Effector memory CD4-positive, alpha-beta T cell (primary cell): ENCODE measurements at regions not wholly inside any gene's neighbourhood (a gene's known extent, or its start where the extent isn't known, plus 50 kb on each side); places are given as distances from the start of the nearest gene placed in this dataset.
"Not testable (repeated sequence)": the region's sequence is repeated elsewhere in the genome, so short reads cannot be mapped to it uniquely, and the experiment has no call there.

Experiments used
- DNase-seq, 3 donors: peaks; one replicate each; pipeline ENCODE4 v3.0.0-alpha.2; 2020
- H3K27ac ChIP-seq: 2 replicates; pipeline ENCODE4 v1.7.0; 2013; ENCODE audit warnings: mild to moderate bottlenecking, low read length, moderate library complexity; ENCODE audit not compliant: insufficient read depth, poor library complexity, severe bottlenecking
- H3K27me3 ChIP-seq: replicated peaks from 2 replicates; pipeline ENCODE4 v1.7.0; 2013; ENCODE audit warnings: mild to moderate bottlenecking, low read length; ENCODE audit not compliant: insufficient read depth, control insufficient read depth, poor library complexity, severe bottlenecking
- H3K36me3 ChIP-seq: 2 replicates; pipeline ENCODE4 v1.7.0; 2013; ENCODE audit warnings: mild to moderate bottlenecking, low read length, moderate library complexity; ENCODE audit not compliant: control insufficient read depth, insufficient read depth
- H3K4me1 ChIP-seq: 2 replicates; pipeline ENCODE4 v1.7.0; 2013; ENCODE audit warnings: low read length, mild to moderate bottlenecking; ENCODE audit not compliant: control insufficient read depth, insufficient read depth, poor library complexity, severe bottlenecking
- H3K4me3 ChIP-seq: 2 replicates; pipeline ENCODE4 v1.7.0; 2013; ENCODE audit warnings: low read length, low read depth, mild to moderate bottlenecking; ENCODE audit not compliant: insufficient read depth, poor library complexity, severe bottlenecking
- H3K9me3 ChIP-seq: 2 replicates; pipeline ENCODE4 v1.7.0; 2013; ENCODE audit warnings: mild to moderate bottlenecking, low read length, moderate library complexity; ENCODE audit not compliant: control insufficient read depth

DNA sequence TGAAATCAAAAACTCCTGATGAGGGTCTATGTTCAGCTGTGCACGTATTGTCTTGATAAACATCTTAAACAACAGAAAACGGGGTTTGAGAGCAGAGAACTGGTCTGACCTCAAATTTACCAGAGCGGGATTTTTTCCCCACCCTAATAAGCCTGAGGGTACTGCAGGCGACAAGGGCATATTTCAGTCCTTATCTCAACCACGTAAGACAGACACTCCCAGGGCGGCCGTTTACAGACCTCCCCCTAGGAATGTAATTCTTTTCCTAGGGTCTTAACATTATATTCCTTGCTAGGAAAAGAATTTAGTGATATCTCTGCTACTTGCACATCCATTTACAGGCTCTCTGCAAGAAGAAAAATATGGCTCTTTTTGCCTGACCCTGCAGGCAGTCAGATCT is 1546.6 kb downstream of the FAM181B start:
- H3K4me1 ChIP-seq, H3K36me3 ChIP-seq, H3K27ac ChIP-seq, H3K4me3 ChIP-seq, H3K9me3 ChIP-seq, DNase-seq, H3K27me3 ChIP-seq: not testable (repeated sequence)

DNA sequence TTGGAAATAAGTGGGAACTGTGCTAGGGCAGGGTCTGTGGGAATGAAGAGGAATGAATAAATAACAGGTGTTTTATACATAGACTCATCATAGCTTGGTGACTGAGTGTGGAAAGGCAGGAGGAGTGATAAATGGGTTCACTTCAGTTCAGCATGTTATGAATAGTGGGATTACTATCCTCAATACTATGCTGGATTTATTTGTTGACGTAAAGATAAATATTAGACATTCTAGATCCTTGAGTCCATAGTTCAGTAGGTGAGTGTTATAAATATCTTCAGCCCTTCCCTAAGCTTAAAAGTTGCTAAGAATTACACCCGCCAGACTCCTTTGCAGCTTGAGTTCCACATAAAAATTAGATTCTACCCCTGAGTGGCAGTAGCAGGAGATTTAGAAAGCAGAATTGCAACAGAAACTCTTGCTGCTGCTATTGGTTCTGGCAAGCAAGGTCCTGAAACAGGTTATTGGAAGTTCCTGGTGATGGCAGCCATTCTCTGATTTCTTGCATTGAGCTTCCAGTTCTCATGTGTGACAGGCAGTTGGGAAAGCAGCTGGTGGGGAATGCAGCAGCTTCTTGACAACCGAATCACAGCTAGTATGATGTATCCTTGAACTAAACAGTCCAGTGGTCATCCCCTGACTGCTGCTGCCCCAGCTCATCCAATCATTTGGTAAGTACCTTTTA is 1558.9 kb downstream of the FAM181B start:
- Histone ChIP-seq H3K4me1 (no peaks in the 10 kb centered on the region), H3K27ac (no peak overlapping the region), H3K27me3 (no peaks in the 10 kb centered on the region), H3K4me3 (no peak overlapping the region), H3K9me3 (no peaks in the 10 kb centered on the region), H3K36me3 (no peaks in the 10 kb centered on the region)
- DNase-seq: no peak

DNA sequence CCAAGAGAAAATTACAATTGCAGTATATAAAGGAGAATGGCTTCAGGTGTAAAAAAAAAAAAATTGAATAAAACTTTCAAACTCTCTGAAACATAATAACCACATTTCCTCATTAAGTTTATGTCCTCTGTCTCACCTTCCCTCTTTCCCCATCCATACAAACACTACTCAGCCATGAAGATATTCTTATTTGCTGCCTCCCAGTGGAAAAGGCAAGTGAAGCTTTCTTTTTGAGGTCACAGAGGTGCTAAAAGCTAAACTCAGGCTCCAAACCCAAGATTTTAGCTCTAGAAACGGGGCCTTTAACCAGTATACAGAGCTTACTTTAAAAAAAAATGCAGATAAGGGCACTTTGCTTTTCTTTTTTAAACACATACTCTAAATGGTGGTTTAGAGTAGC is 1568.5 kb downstream of the FAM181B start:
- DNase-seq: no peak
- H3K36me3 ChIP-seq: no peaks in the 10 kb centered on the region
- no peak overlapping the region for H3K27ac ChIP-seq
- H3K9me3 ChIP-seq: no peaks in the 10 kb centered on the region
- no peaks in the 10 kb centered on the region for H3K4me1 ChIP-seq
- H3K27me3 ChIP-seq: no peaks in the 10 kb centered on the region
- H3K4me3 ChIP-seq: no peak overlapping the region

DNA sequence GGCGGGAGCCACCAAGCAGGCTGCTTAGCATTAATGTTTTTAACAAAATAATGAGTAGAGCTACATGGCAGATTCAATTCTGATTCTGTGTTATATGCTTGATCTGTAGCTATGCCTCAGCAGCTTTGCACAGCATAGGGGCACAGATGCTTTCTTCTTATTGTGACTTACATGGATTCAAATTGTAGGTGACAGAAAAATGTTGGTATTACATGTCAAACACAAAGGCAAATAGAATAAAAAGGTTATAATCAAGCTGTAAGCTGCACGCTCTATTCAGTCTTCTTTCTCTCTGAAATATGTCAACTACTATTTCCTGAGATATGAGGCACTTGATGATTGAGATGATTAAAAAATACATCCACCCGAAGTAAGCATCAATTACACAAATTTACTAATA is 1573.8 kb downstream of the FAM181B start:
- DNase-seq: no peak
- Histone ChIP-seq H3K36me3 (no peaks in the 10 kb centered on the region), H3K9me3 (no peaks in the 10 kb centered on the region), H3K4me1 (no peaks in the 10 kb centered on the region), H3K27ac (no peak overlapping the region), H3K4me3 (no peak overlapping the region), H3K27me3 (no peaks in the 10 kb centered on the region)

DNA sequence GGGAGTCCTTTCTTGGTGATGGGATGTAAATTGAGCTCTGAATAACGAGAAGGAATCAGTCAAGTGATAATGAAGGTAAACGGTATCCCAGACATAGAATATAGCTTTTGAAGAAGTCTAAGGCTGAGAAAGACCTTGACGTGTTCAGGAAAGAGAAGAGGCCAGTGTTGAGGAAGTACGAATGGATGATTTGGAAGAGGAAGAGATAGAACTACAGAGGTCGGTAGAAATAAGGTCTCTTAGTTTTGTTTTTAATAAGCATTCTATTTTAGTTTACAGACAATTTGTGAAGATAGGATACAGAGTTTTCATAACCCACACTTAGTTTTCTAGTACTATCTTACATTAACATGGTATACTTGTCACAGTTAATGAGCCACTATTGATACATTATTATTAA is 1598.1 kb downstream of the FAM181B start:
- no peaks in the 10 kb centered on the region for H3K4me1 ChIP-seq
- H3K9me3 ChIP-seq: no peaks in the 10 kb centered on the region
- DNase-seq: no peak
- no peaks in the 10 kb centered on the region for H3K27me3 ChIP-seq
- no peak overlapping the region for H3K27ac ChIP-seq
- no peaks in the 10 kb centered on the region for H3K36me3 ChIP-seq
- H3K4me3 ChIP-seq: no peak overlapping the region

DNA sequence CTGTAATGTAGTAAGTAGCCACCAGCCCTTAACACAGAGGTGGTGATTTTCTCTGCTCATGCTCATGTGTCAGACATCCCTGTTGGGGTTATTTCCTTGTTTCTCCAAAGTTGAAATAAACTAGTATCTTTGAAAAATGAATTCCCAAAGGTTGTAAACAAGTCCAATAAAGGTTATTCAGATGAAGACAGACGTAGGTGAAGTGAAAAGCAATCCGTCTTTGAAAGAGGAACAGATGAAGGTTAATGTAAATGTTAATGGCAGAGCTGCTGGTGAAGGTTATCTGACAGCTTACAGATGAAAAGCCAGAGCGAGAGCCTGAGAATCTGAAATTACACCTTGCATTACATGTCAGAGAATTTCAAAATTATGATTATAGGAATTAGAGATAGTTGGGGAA is 1604.0 kb downstream of the FAM181B start:
- no peaks in the 10 kb centered on the region for H3K27me3 ChIP-seq
- no peak overlapping the region for H3K27ac ChIP-seq
- H3K36me3 ChIP-seq: no peaks in the 10 kb centered on the region
- no peak for DNase-seq
- H3K4me1 ChIP-seq: no peaks in the 10 kb centered on the region
- H3K4me3 ChIP-seq: no peak overlapping the region
- no peaks in the 10 kb centered on the region for H3K9me3 ChIP-seq

DNA sequence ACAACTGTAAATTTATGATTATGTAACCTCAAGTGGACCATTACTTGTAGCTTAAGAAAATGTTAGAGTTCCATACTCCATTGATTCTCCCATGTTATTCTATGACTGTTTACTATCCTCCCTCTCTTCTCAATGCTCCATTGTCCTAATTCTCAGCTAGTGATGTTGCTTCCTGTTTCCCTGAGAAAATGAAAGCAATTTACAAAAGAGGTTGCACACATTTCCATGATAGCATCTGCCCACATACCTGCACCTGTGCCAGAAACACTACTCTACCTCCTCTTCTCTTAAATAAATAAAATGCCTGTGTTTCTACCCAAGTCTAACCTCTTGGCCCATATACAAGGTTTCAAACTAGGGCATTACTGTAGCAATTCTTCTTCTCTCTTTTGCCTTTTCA is 1620.9 kb downstream of the FAM181B start:
- Histone ChIP-seq H3K27me3 (no peaks in the 10 kb centered on the region), H3K36me3 (no peaks in the 10 kb centered on the region), H3K4me1 (no peaks in the 10 kb centered on the region), H3K4me3 (no peak overlapping the region), H3K27ac (no peak overlapping the region), H3K9me3 (no peaks in the 10 kb centered on the region)
- no peak for DNase-seq

DNA sequence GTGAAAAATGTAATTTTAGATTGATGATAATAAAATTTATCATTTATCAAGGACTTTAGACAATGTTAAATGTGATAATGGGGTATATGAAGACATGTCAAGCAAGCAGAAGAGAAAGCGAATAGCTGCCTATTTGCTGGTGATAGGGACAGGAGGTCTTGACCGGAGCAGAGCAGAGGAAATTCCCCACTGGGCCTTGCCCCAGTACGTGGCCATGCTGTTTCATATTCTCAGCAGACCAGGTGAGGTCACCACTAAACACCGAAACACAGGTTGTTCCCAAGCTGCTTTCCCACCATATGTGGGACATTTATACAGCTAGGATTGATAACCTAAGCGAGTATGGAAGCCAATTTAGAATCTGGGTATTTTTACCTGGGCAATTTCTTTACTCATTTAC is 1629.6 kb downstream of the FAM181B start:
- Histone ChIP-seq H3K4me3 (no peak overlapping the region), H3K9me3 (no peaks in the 10 kb centered on the region), H3K27ac (no peak overlapping the region), H3K4me1 (no peaks in the 10 kb centered on the region), H3K27me3 (no peaks in the 10 kb centered on the region), H3K36me3 (no peaks in the 10 kb centered on the region)
- DNase-seq: no peak

DNA sequence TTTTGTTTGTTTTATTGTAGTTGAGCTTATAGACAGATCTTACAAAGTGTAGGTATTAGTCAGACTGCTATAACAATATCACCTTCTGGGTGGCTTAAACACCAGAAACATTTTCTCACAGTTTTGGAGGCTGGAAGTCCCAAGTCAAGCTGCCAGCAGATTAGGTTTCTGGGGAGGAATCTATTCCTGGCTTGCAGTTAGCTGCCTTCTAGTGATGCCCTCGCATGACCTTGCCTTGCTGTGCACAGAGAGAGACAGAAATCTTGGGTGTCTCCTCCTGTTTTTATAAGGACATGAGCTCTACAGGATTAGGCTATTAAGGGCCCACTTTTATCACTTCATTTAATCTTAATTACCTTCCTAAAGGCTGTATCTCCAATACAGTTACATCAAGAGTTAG is 1635.2 kb downstream of the FAM181B start:
- Histone ChIP-seq H3K27ac (no peak overlapping the region), H3K36me3 (no peaks in the 10 kb centered on the region), H3K9me3 (no peaks in the 10 kb centered on the region), H3K4me3 (no peak overlapping the region), H3K4me1 (no peaks in the 10 kb centered on the region), H3K27me3 (no peaks in the 10 kb centered on the region)
- DNase-seq: no peak

DNA sequence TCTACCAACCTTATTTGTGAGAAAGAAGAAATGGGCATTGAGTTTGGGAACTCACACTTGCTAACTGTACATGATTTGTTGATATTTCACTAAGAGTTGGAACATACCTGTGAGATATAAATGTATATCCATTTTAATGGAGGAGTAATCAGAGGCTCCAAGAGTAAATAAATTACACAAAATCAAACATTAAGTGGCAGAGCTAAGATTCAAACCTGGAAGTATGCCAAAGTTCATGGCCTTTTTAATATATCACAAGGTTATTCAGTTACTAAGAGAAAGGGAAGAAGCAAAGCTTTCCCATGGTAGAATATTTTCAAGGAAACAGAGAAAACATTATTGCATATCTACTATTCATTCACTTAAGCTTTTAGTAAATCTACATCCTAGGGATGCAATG is 1641.1 kb downstream of the FAM181B start:
- no peak for DNase-seq
- no peaks in the 10 kb centered on the region for H3K4me1 ChIP-seq
- no peaks in the 10 kb centered on the region for H3K27me3 ChIP-seq
- H3K4me3 ChIP-seq: no peak overlapping the region
- H3K9me3 ChIP-seq: no peaks in the 10 kb centered on the region
- no peaks in the 10 kb centered on the region for H3K36me3 ChIP-seq
- H3K27ac ChIP-seq: no peak overlapping the region
